GM21737 (cell line): ENCODE measurements at regions not wholly inside any gene's neighbourhood (a gene's known extent, or its start where the extent isn't known, plus 50 kb on each side); places are given as distances from the start of the nearest gene placed in this dataset.

Experiments used
- ATAC-seq: cut with Tn5 transposase; IDR thresholded peaks from one replicate; pipeline ENCODE4 v1.9.1; 2021; ENCODE audit warnings: mild to moderate bottlenecking, moderate library complexity; ENCODE audit not compliant: unreplicated experiment

GRCh38 chr1:106459418-106459817 is 597.1 kb upstream of the PRMT6 start:
- ATAC-seq, result no peak

GRCh38 chr1:106465666-106466065 is 590.8 kb upstream of the PRMT6 start:
- no peak for ATAC-seq

- no peak for ATAC-seq
Observed at GRCh38 chr1:106480629-106481028, 575.8 kb upstream of the PRMT6 start.

GRCh38 chr1:106492880-106493279 is 563.6 kb upstream of the PRMT6 start:
- ATAC-seq, result no peak

- ATAC-seq, result no peak
Observed at GRCh38 chr1:106494646-106495045, 561.8 kb upstream of the PRMT6 start.

- no peak for ATAC-seq
Observed at GRCh38 chr1:106498238-106498637, 558.2 kb upstream of the PRMT6 start.

- ATAC-seq, result no peak
Observed at GRCh38 chr1:106502659-106503058, 553.8 kb upstream of the PRMT6 start.

- ATAC-seq, result no peak
Observed at GRCh38 chr1:106515375-106515774, 541.1 kb upstream of the PRMT6 start.

GRCh38 chr1:106517224-106517623 is 539.2 kb upstream of the PRMT6 start:
- ATAC-seq, result no peak

- ATAC-seq, result no peak
Observed at GRCh38 chr1:106523497-106523896, 533.0 kb upstream of the PRMT6 start.

GRCh38 chr1:106524631-106525030 is 531.8 kb upstream of the PRMT6 start:
- ATAC-seq, result no peak

- ATAC-seq, result no peak
Observed at GRCh38 chr1:106526650-106527049, 529.8 kb upstream of the PRMT6 start.

- no peak for ATAC-seq
Observed at GRCh38 chr1:106534612-106535011, 521.9 kb upstream of the PRMT6 start.

GRCh38 chr1:106536741-106537140 is 519.7 kb upstream of the PRMT6 start:
- ATAC-seq, result no peak

GRCh38 chr1:106548726-106549125 is 507.7 kb upstream of the PRMT6 start:
- ATAC-seq, result no peak

GRCh38 chr1:106554294-106554693 is 502.2 kb upstream of the PRMT6 start:
- ATAC-seq, result no peak

GRCh38 chr1:106555571-106555970 is 500.9 kb upstream of the PRMT6 start:
- no peak for ATAC-seq

- ATAC-seq, result no peak
Observed at GRCh38 chr1:106564192-106564591, 492.3 kb upstream of the PRMT6 start.

- ATAC-seq, result no peak
Observed at GRCh38 chr1:106568201-106568974, 488.1 kb upstream of the PRMT6 start.

GRCh38 chr1:106571109-106571508 is 485.4 kb upstream of the PRMT6 start:
- ATAC-seq, result no peak

GRCh38 chr1:106584107-106584506 is 472.4 kb upstream of the PRMT6 start:
- ATAC-seq, result no peak

- ATAC-seq, result no peak
Observed at GRCh38 chr1:106584676-106585075, 471.8 kb upstream of the PRMT6 start.

GRCh38 chr1:106600626-106601025 is 455.8 kb upstream of the PRMT6 start:
- no peak for ATAC-seq
